ENCODE measurements at regions not wholly inside any gene's neighbourhood (a gene's known extent, or its start where the extent isn't known, plus 50 kb on each side); places are given as distances from the start of the nearest gene placed in this dataset.

DNA sequence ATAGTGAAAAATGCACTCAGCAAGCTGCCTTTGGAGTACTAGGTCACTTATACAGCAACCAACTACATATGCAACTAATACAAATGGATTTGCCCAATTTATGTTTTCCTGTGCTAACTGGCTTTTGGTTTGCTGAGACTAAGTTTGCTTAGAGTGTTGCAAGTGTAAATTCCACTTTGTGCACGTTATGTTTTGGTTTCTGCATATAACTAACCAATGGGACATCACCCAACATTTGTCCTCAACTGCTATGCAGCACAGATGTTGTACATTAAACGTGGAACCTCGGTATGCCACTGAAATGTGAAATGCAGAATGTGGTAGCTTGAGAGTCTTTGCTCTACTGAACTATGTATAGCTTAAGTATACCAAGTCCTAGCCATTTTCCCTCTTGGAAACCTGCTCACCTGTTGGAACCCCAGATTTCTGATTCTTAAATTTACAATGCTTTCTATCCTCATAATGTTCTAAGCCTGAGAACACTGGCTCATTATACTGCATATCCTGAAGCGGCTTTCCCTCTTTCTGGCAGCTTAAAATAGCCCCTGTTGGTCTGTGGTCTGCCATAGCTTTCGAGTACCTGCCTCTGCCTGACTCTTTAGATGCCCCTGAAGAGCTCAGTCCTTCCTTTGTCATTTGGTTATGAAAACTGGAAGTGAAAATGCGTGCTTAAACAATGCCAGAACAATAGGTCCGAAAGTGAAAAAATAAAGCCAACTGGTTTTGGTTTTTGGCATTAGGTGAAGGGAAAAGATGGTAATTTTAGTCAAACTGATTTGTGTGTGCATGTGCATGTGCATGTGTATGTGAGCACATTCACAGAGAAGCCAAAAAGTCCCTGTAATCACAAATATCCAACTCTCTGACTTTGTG lies 158.0 kb downstream of the SH2D1A start (continued):
- TF ChIP-seq MEF2B (IDR thresholded peaks at IDR 0.05; ENCODE audit: partially characterized antibody, poor library complexity, severe bottlenecking): peak; percentile 75

DNA sequence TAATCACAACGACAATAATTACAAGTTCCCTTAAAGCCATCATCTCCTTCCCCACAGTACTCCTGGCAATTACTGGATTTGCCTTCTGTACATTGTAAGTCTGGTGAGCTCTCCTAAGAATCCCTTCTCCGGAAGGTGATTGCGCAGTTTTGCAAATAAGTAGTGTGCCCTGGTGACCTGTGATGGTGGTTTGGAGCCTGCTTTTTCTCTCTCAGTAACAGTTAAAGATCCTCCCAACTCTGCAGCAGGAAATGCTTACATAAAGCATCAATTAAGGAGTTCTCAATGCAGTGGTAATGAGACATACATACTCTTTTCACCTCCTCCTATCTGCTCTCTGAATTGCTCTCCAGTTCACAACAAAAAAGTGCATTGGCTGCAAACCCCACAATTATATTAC lies 159.7 kb downstream of the SH2D1A start:
- no peak overlapping the region for H3K4me3 ChIP-seq
- no peaks in the 10 kb centered on the region for H3K4me1 ChIP-seq (ENCODE audit: control insufficient read depth, insufficient read depth, low read length)
- BruUV-seq (replicated peaks): no TSS peak
- ChIA-PET SMC1A (ENCODE audit: uncharacterized antibody, unreplicated experiment) (interaction anchor here (7.4 kb wide), 1 partner anchor 18 kb away, joined by 44 read pairs; no protein-coding TSS in a partner anchor), CTCF (interaction anchor here (1.5 kb wide), 1 partner anchor 13 kb away, joined by 3 read pairs; no protein-coding TSS in a partner anchor), RAD21 (ENCODE audit: unreplicated experiment) (interaction anchor here (2.1 to 2.4 kb wide), 2 partner anchors 13 to 17 kb away, joined by 9 to 13 read pairs; no protein-coding TSS in a partner anchor), POLR2A (interaction anchor here (1.0 kb wide), 1 partner anchor 10 kb away, joined by 3 read pairs; no protein-coding TSS in a partner anchor)
- H3K27ac ChIP-seq (ENCODE audit: control insufficient read depth, insufficient read depth): no peak overlapping the region
- no peaks in the 10 kb centered on the region for H3K36me3 ChIP-seq (ENCODE audit: control insufficient read depth in 2 of 2, insufficient read depth in 2 of 2, low read length in 1 of 2)
- in situ Hi-C loops (cut with MboI): no loop called here
- no peaks in the 10 kb centered on the region for H3K27me3 ChIP-seq (replicated peaks in 1 of 2; ENCODE audit: control insufficient read depth in 2 of 2, insufficient read depth in 2 of 2, low read length in 1 of 2)
- FAIRE-seq (no peak), DNase-seq (ENCODE audit: low read depth, low spot score) (no peak), ATAC-seq (no peak)
- no peaks in the 10 kb centered on the region for H4K20me1 ChIP-seq (ENCODE audit: control insufficient read depth, insufficient read depth)
- H2AFZ ChIP-seq (ENCODE audit: control insufficient read depth, low read depth, low read length): no peak overlapping the region
- no peaks in the 10 kb centered on the region for H3K79me2 ChIP-seq (ENCODE audit: control insufficient read depth, insufficient read depth, low read length)
- no peaks in the 10 kb centered on the region for H3K9me3 ChIP-seq (replicated peaks; ENCODE audit: control insufficient read depth, insufficient read depth, low read length)
- no peak overlapping the region for H3K9ac ChIP-seq (ENCODE audit: control insufficient read depth, insufficient read depth, low read length)
- intact Hi-C loops (cut with micrococcal nuclease; ENCODE audit: unreplicated experiment): no loop called here
- no peak overlapping the region for H3K4me2 ChIP-seq (ENCODE audit: control insufficient read depth, insufficient read depth)
- WGBS (ENCODE audit: insufficient coverage, insufficient replicate concordance, low lambda C conversion rate, missing lambda C conversion rate): 64% methylated on average over 3 of the region's 3 CpGs
- TF ChIP-seq RAD21 (IDR thresholded peaks at IDR 0.05; ENCODE audit: insufficient read depth, low read depth, low read length) (no peak), WRNIP1 (IDR thresholded peaks at IDR 0.05; ENCODE audit: borderline replicate concordance, low read depth, low read length) (no peak), NFXL1 (IDR thresholded peaks at IDR 0.05; ENCODE audit: borderline replicate concordance) (no peak)
- TF ChIP-seq, protein P1, sequence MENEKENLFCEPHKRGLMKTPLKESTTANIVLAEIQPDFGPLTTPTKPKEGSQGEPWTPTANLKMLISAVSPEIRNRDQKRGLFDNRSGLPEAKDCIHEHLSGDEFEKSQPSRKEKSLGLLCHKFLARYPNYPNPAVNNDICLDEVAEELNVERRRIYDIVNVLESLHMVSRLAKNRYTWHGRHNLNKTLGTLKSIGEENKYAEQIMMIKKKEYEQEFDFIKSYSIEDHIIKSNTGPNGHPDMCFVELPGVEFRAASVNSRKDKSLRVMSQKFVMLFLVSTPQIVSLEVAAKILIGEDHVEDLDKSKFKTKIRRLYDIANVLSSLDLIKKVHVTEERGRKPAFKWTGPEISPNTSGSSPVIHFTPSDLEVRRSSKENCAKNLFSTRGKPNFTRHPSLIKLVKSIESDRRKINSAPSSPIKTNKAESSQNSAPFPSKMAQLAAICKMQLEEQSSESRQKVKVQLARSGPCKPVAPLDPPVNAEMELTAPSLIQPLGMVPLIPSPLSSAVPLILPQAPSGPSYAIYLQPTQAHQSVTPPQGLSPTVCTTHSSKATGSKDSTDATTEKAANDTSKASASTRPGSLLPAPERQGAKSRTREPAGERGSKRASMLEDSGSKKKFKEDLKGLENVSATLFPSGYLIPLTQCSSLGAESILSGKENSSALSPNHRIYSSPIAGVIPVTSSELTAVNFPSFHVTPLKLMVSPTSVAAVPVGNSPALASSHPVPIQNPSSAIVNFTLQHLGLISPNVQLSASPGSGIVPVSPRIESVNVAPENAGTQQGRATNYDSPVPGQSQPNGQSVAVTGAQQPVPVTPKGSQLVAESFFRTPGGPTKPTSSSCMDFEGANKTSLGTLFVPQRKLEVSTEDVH (IDR thresholded peaks at IDR 0.05; ENCODE audit: low read depth, partially characterized antibody): no peak
- TF ChIP-seq, protein P2, sequence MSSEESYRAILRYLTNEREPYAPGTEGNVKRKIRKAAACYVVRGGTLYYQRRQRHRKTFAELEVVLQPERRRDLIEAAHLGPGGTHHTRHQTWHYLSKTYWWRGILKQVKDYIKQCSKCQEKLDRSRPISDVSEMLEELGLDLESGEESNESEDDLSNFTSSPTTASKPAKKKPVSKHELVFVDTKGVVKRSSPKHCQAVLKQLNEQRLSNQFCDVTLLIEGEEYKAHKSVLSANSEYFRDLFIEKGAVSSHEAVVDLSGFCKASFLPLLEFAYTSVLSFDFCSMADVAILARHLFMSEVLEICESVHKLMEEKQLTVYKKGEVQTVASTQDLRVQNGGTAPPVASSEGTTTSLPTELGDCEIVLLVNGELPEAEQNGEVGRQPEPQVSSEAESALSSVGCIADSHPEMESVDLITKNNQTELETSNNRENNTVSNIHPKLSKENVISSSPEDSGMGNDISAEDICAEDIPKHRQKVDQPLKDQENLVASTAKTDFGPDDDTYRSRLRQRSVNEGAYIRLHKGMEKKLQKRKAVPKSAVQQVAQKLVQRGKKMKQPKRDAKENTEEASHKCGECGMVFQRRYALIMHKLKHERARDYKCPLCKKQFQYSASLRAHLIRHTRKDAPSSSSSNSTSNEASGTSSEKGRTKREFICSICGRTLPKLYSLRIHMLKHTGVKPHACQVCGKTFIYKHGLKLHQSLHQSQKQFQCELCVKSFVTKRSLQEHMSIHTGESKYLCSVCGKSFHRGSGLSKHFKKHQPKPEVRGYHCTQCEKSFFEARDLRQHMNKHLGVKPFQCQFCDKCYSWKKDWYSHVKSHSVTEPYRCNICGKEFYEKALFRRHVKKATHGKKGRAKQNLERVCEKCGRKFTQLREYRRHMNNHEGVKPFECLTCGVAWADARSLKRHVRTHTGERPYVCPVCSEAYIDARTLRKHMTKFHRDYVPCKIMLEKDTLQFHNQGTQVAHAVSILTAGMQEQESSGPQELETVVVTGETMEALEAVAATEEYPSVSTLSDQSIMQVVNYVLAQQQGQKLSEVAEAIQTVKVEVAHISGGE (CRISPR knock-in tag; IDR thresholded peaks at IDR 0.05): no peak
- TF ChIP-seq, protein P3, sequence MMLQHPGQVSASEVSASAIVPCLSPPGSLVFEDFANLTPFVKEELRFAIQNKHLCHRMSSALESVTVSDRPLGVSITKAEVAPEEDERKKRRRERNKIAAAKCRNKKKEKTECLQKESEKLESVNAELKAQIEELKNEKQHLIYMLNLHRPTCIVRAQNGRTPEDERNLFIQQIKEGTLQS (IDR thresholded peaks at IDR 0.05; ENCODE audit: borderline replicate concordance, extremely low read depth, low read depth, low read length): no peak
- TF ChIP-seq, protein P4, sequence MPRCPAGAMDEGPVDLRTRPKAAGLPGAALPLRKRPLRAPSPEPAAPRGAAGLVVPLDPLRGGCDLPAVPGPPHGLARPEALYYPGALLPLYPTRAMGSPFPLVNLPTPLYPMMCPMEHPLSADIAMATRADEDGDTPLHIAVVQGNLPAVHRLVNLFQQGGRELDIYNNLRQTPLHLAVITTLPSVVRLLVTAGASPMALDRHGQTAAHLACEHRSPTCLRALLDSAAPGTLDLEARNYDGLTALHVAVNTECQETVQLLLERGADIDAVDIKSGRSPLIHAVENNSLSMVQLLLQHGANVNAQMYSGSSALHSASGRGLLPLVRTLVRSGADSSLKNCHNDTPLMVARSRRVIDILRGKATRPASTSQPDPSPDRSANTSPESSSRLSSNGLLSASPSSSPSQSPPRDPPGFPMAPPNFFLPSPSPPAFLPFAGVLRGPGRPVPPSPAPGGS (IDR thresholded peaks at IDR 0.05; ENCODE audit: borderline replicate concordance, insufficient read depth, low read depth, low read length, poor library complexity, severe bottlenecking): no peak
